HUDEP-2 (cell line): ENCODE measurements at regions not wholly inside any gene's neighbourhood (a gene's known extent, or its start where the extent isn't known, plus 50 kb on each side); places are given as distances from the start of the nearest gene placed in this dataset.
A peak's percentile ranks its signal among the peaks of the same experiment; 100 is the strongest.
"Not testable (repeated sequence)": the region's sequence is repeated elsewhere in the genome, so short reads cannot be mapped to it uniquely, and the experiment has no call there.

Experiments used
- DNase-seq, 76 experiments: peaks; one replicate each; lab custom pipeline; 2025; ENCODE audit not compliant: unreplicated experiment in 76 of 76; lab: John Stamatoyannopoulos, UW

- DNase-seq, result no peak
Observed at GRCh38 chr1:79976287-79976686, 969.8 kb upstream of the ADGRL4 start.

- peak in 1 of 76 experiments; percentile 2 for DNase-seq
Observed at GRCh38 chr1:79974659-79975058, 968.1 kb upstream of the ADGRL4 start.

GRCh38 chr1:79969886-79970285, 963.4 kb upstream of the ADGRL4 start:
- DNase-seq, result no peak

GRCh38 chr1:79966438-79966837, 959.9 kb upstream of the ADGRL4 start:
- no peak for DNase-seq

GRCh38 chr1:79959635-79960034, 953.1 kb upstream of the ADGRL4 start:
- DNase-seq, result no peak

- DNase-seq, result no peak
Observed at GRCh38 chr1:79955966-79956365, 949.4 kb upstream of the ADGRL4 start.

GRCh38 chr1:79950511-79950910, 944.0 kb upstream of the ADGRL4 start:
- no peak for DNase-seq

GRCh38 chr1:79945391-79945790, 938.9 kb upstream of the ADGRL4 start:
- DNase-seq, result no peak

GRCh38 chr1:79929356-79929755, 922.8 kb upstream of the ADGRL4 start:
- no peak for DNase-seq

GRCh38 chr1:79928901-79929300, 922.4 kb upstream of the ADGRL4 start:
- no peak for DNase-seq

GRCh38 chr1:79920960-79921669, 914.6 kb upstream of the ADGRL4 start:
- no peak for DNase-seq

GRCh38 chr1:79914896-79915295, 908.4 kb upstream of the ADGRL4 start:
- no peak for DNase-seq

GRCh38 chr1:79912813-79913212, 906.3 kb upstream of the ADGRL4 start:
- DNase-seq, result no peak

GRCh38 chr1:79903321-79903720, 896.8 kb upstream of the ADGRL4 start:
- DNase-seq, result no peak

- no peak for DNase-seq
Observed at GRCh38 chr1:79902418-79902817, 895.9 kb upstream of the ADGRL4 start.

GRCh38 chr1:79899914-79900313, 893.4 kb upstream of the ADGRL4 start:
- DNase-seq, result peak in 18 of 76 experiments; percentile 0 to 53 (median 10)

GRCh38 chr1:79896140-79896539, 889.6 kb upstream of the ADGRL4 start:
- no peak for DNase-seq

GRCh38 chr1:79895573-79895972, 889.0 kb upstream of the ADGRL4 start:
- no peak for DNase-seq

GRCh38 chr1:79894129-79894528, 887.6 kb upstream of the ADGRL4 start:
- DNase-seq, result not testable (repeated sequence)

- DNase-seq, result no peak
Observed at GRCh38 chr1:79887059-79887458, 880.5 kb upstream of the ADGRL4 start.

- no peak for DNase-seq
Observed at GRCh38 chr1:79885101-79885500, 878.6 kb upstream of the ADGRL4 start.

- no peak for DNase-seq
Observed at GRCh38 chr1:79877086-79877485, 870.6 kb upstream of the ADGRL4 start.

- DNase-seq, result no peak
Observed at GRCh38 chr1:79875187-79875586, 868.7 kb upstream of the ADGRL4 start.
